SK-N-SH treated with all-trans-retinoic acid at 6 μM for 48 hours (cell line): ENCODE measurements at regions not wholly inside any gene's neighbourhood (a gene's known extent, or its start where the extent isn't known, plus 50 kb on each side); places are given as distances from the start of the nearest gene placed in this dataset.

Experiments used
- BACH2 ChIP-seq: fragments of 250-450 bp; sonication (Bioruptor Pico); IDR thresholded peaks from 2 replicates; pipeline ENCODE4 v1.9.0; 2021; ENCODE audit warnings: mild to moderate bottlenecking, borderline replicate concordance
- CSDC2 ChIP-seq: fragments of 250-450 bp; sonication (Bioruptor Pico); IDR thresholded peaks from 2 replicates; pipeline ENCODE4 v1.5.0; 2020; ENCODE audit warnings: mild to moderate bottlenecking, moderate library complexity
- ISL1 ChIP-seq: fragments of 250-450 bp; sonication (Bioruptor Pico); IDR thresholded peaks from 2 replicates; pipeline ENCODE4 v2.1.2; 2022; ENCODE audit warnings: mild to moderate bottlenecking, moderate library complexity
- OSR1 ChIP-seq: fragments of 250-450 bp; sonication (Bioruptor Pico); IDR thresholded peaks from 2 replicates; pipeline ENCODE4 v1.8.0; 2022; ENCODE audit warnings: moderate library complexity, mild to moderate bottlenecking, inconsistent platforms
- RARB ChIP-seq: fragments of 250-450 bp; sonication (Bioruptor Pico); IDR thresholded peaks from 2 replicates; pipeline ENCODE4 v1.8.0; 2021; ENCODE audit warnings: mild to moderate bottlenecking, moderate library complexity
- SNAI2 ChIP-seq: fragments of 250-450 bp; sonication (Bioruptor Pico); IDR thresholded peaks from 2 replicates; pipeline ENCODE4 v1.5.0; 2020; ENCODE audit warnings: mild to moderate bottlenecking, moderate library complexity
- TCF4 ChIP-seq: fragments of 250-450 bp; sonication (Bioruptor Pico); IDR thresholded peaks from 2 replicates; pipeline ENCODE4 v1.8.0; 2021; ENCODE audit warnings: mild to moderate bottlenecking, moderate library complexity, borderline replicate concordance
- TOX ChIP-seq: fragments of 250-450 bp; sonication (Bioruptor Pico); IDR thresholded peaks from 2 replicates; pipeline ENCODE4 v1.8.0; 2021; ENCODE audit warnings: mild to moderate bottlenecking, moderate library complexity, borderline replicate concordance
- ZFP3 ChIP-seq: fragments of 250-450 bp; sonication (Bioruptor Pico); IDR thresholded peaks from 2 replicates; pipeline ENCODE4 v1.5.0; 2020; ENCODE audit warnings: mild to moderate bottlenecking, moderate library complexity
- ZFP30 ChIP-seq: fragments of 450-650 bp; formaldehyde crosslinking; IDR thresholded peaks from 2 replicates; pipeline ENCODE4 v1.5.0; 2022; ENCODE audit warnings: mild to moderate bottlenecking, moderate library complexity
- ZNF8 ChIP-seq: fragments of 450-650 bp; formaldehyde crosslinking; IDR thresholded peaks from 2 replicates; pipeline ENCODE4 v1.5.0; 2020; ENCODE audit warnings: mild to moderate bottlenecking, moderate library complexity
- TF ChIP-seq, protein P1 (sequence below): fragments of 250-450 bp; sonication (Bioruptor Pico); IDR thresholded peaks from 2 replicates; pipeline ENCODE4 v1.8.0; 2020; ENCODE audit warnings: mild to moderate bottlenecking, moderate library complexity, borderline replicate concordance
- TF ChIP-seq, protein P2 (sequence below): fragments of 250-450 bp; sonication (Bioruptor Pico); IDR thresholded peaks from 2 replicates; pipeline ENCODE4 v1.5.0; 2020; ENCODE audit warnings: mild to moderate bottlenecking, moderate library complexity
- TF ChIP-seq, protein P3 (sequence below): fragments of 250-450 bp; sonication (Bioruptor Pico); IDR thresholded peaks from 2 replicates; pipeline ENCODE4 v1.5.1; 2020; ENCODE audit warnings: low read depth, mild to moderate bottlenecking, moderate library complexity

DNA sequence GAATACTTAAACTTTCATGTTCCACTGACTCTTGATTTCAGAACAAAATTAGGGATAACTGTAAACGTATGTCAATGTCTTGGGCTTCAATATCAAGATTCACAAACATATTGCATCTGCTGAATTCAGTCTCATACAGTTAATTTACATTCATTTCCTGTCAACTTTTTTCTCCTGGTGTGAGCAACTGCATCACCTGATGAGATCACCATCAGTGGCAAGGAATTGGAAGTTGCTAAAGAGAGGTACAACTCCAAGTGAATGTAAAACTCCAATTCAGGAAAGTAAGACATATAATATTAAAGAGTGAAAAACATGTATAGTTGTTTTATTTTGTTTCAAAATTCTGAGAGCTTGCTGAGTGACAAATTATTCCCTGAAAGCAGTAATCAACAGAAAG, 1336.2 kb upstream of the C9orf72 start:
- TF ChIP-seq TCF4 (CRISPR knock-in tag) (no peak), TOX (CRISPR knock-in tag) (no peak), RARB (no peak), BACH2 (CRISPR knock-in tag) (no peak), CSDC2 (CRISPR knock-in tag) (no peak), SNAI2 (CRISPR knock-in tag) (no peak), ZFP3 (no peak), ZFP30 (CRISPR knock-in tag) (no peak), ISL1 (no peak), OSR1 (CRISPR knock-in tag) (no peak), ZNF8 (CRISPR knock-in tag) (no peak)
- TF ChIP-seq, protein P1, sequence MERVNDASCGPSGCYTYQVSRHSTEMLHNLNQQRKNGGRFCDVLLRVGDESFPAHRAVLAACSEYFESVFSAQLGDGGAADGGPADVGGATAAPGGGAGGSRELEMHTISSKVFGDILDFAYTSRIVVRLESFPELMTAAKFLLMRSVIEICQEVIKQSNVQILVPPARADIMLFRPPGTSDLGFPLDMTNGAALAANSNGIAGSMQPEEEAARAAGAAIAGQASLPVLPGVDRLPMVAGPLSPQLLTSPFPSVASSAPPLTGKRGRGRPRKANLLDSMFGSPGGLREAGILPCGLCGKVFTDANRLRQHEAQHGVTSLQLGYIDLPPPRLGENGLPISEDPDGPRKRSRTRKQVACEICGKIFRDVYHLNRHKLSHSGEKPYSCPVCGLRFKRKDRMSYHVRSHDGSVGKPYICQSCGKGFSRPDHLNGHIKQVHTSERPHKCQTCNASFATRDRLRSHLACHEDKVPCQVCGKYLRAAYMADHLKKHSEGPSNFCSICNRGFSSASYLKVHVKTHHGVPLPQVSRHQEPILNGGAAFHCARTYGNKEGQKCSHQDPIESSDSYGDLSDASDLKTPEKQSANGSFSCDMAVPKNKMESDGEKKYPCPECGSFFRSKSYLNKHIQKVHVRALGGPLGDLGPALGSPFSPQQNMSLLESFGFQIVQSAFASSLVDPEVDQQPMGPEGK (CRISPR knock-in tag) = no peak
- TF ChIP-seq, protein P2, sequence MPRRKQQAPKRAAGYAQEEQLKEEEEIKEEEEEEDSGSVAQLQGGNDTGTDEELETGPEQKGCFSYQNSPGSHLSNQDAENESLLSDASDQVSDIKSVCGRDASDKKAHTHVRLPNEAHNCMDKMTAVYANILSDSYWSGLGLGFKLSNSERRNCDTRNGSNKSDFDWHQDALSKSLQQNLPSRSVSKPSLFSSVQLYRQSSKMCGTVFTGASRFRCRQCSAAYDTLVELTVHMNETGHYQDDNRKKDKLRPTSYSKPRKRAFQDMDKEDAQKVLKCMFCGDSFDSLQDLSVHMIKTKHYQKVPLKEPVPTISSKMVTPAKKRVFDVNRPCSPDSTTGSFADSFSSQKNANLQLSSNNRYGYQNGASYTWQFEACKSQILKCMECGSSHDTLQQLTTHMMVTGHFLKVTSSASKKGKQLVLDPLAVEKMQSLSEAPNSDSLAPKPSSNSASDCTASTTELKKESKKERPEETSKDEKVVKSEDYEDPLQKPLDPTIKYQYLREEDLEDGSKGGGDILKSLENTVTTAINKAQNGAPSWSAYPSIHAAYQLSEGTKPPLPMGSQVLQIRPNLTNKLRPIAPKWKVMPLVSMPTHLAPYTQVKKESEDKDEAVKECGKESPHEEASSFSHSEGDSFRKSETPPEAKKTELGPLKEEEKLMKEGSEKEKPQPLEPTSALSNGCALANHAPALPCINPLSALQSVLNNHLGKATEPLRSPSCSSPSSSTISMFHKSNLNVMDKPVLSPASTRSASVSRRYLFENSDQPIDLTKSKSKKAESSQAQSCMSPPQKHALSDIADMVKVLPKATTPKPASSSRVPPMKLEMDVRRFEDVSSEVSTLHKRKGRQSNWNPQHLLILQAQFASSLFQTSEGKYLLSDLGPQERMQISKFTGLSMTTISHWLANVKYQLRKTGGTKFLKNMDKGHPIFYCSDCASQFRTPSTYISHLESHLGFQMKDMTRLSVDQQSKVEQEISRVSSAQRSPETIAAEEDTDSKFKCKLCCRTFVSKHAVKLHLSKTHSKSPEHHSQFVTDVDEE (CRISPR knock-in tag) = no peak
- TF ChIP-seq, protein P3, sequence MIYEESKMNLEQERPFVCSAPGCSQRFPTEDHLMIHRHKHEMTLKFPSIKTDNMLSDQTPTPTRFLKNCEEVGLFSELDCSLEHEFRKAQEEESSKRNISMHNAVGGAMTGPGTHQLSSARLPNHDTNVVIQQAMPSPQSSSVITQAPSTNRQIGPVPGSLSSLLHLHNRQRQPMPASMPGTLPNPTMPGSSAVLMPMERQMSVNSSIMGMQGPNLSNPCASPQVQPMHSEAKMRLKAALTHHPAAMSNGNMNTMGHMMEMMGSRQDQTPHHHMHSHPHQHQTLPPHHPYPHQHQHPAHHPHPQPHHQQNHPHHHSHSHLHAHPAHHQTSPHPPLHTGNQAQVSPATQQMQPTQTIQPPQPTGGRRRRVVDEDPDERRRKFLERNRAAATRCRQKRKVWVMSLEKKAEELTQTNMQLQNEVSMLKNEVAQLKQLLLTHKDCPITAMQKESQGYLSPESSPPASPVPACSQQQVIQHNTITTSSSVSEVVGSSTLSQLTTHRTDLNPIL (CRISPR knock-in tag) = no peak
